CD4-positive, alpha-beta T cell treated with Interleukin-2 at 100 ng/mL for 4 hours (primary cell): ENCODE measurements at regions not wholly inside any gene's neighbourhood (a gene's known extent, or its start where the extent isn't known, plus 50 kb on each side); places are given as distances from the start of the nearest gene placed in this dataset.

ENCODE experiments used
- DNase-seq: peaks from one replicate; pipeline ENCODE4 v3.0.0-alpha.2; 2020; ENCODE audit warnings: low spot score

DNA sequence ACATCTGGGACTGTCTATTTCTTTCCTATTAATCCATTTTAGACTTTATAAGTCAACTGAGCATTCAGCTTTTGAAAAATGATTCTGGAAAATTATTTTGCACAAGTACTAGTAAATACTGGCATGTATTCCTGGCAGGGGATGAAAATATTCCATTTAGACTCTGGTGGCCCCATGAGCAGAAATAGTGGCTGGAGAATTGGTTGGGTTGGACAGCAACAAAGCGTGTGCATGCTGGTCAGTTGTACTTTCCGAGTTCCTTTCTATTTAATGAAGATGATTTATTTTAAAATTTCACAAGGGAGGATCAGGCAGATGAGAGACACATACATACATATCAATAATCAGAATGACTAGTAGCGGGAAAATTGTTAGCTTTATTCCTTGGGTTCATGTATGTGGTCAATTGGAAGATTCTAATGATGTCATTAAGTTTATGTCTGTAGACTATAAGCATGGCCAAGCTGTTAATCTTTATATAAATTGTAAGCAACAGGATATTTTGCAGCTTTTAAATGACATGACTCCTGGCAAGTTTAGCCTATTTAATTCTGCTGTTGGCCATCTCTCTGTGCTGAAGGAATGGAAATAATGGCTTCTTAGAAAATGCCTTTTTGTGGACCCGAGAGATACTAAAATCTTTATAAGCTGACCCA lies 541.6 kb downstream of the SLC4A3 start:
- no peak for DNase-seq

DNA sequence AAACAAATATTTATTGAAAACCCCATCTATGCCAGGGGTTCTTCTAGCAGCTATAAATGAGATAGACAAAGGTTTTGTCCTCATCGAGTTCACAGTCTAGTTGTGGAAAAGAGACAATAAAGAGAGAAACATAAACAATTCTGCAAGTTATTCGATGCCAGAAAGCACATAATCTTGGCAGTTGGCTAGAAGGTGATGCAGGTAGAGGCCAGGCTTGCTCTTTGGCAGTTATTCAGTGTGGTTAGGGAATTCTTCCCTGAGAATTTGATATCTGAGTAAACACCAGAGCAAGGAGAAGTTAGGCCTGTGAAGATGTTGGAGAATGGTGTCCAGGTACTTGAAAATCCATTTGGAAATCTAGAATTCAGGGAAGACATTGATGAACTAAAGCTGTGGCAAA lies 547.4 kb downstream of the SLC4A3 start:
- DNase-seq: no peak

DNA sequence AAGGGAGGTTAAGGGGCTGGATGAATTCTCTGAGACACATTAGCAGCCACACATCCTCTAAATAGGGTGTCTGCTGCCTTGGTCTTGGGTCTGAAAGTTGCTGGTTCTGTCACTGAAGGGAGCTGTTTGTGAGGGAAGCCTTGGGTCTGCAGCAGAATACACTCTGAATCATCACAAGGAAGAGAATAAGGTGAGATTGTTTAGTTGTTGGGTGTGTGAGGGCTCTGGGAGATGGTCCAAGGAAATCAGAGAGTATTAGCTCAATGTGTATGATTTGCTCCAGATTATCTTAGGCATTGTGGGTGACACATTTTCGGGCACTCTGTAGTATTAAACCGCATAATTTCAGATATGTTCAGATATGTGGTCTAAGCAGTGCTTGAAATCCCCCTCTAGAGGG lies 548.5 kb downstream of the SLC4A3 start:
- DNase-seq: no peak

DNA sequence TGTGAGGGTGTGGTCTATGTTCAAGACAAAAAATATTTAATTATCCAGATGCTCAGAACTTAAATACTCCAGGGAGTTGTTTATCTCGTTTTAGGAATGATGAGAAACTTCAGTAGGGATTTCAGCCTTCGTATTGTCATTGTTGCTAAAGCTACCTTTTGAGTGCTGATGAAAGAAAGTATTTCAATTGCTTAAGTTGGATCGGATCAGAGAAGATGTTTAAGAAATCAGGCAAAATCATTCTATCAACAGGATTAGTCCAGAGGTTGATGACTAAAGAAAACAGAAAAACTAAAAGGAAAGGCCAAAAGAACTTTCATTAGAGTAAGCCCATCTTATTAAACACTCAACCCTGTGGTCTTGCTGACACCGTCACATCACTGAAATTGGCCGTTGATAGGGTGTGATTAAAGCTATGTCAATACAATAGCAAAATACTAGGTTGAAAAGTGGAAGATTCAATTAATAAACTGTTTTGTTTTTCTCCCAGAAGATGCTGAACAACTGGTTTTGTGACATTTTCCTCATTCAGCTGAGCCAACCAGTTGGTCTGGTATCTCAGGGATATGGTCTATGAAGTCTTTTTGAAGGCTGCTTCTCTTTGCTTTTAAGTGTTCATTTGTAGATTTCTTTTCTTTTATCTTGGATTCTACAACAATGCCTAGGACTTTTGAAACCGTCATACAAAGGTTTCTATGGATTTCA lies 551.7 kb downstream of the SLC4A3 start:
- no peak for DNase-seq

DNA sequence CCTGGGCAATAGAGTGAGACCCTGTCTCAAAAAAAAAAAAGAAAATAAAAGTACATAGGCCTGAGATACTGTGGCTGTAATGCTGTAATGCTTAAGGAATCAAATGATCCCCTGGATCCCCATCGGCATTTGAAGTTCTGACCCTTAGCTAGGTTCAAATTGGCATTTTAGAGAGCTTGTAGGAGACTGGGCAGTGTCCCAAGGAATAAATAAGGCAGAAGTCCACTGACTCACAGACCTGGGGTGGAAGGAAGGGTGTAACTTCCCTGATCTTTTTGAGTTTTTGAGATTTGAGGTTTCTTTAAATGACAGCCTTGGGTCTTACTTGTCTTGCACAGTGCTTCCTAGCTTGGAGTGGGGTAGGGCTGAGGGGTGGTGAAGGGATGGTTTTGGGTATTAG lies 553.7 kb downstream of the SLC4A3 start:
- no peak for DNase-seq

DNA sequence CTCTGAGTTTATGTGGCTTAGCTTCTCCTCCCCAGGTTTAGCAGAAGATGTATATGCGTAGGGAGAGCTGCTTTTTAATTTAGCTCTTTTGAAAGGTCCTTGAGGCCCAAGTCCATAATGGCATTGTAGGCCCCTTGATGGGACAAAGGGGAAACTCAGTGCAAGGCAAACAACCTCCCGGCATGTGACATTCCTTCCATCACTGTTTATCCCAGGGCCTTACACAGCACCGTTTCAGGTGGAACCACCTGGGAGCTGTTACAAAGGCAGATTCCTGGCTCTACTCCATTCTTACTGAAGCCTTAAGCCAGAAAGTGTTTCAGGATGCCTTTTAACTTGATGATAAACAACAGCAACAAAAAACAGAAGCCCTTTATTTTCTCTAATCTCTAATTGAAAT lies 555.4 kb downstream of the SLC4A3 start:
- no peak for DNase-seq

DNA sequence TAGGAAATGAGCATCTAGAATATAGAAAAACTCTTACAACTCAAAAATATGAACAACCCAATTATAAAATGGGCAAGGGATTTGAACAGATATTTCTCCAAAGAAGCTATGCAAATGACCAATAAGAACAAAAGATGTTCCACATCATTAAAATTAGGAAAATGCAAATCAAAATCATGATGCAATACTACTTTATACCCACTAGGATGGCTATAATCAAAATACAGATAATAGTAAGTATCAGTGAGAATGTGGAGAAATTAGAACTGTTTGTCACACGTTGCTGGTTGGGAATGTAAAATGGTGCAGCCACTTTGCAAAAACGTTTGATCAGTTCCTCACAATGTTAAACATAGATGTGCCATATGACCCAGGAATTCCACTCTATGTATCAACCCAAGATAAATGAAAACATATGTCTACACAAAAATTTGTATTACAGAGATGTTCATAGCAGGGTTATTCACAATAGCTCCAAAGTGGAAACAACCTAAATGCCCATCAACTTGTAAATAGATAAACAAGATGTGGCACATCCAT lies 558.4 kb downstream of the SLC4A3 start:
- no peak for DNase-seq

DNA sequence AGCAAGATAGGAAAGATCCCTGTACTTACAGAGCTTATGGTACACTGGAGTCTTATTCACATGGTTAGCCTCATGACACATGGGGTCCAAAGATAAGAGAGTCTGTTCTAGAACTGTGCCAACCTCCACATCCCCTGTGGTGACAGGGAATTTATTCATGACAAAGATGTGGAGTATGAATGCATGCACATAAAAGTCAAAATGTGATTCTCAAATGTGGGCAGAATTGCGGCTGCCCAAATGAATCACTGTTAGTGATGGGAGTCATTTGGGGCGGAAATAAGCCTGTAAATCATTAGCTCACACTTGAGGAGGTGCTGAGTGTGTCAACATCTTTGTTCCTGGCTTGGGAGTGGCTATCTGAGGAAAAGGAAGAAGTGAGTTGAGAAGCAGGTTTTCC lies 560.6 kb downstream of the SLC4A3 start:
- no peak for DNase-seq

DNA sequence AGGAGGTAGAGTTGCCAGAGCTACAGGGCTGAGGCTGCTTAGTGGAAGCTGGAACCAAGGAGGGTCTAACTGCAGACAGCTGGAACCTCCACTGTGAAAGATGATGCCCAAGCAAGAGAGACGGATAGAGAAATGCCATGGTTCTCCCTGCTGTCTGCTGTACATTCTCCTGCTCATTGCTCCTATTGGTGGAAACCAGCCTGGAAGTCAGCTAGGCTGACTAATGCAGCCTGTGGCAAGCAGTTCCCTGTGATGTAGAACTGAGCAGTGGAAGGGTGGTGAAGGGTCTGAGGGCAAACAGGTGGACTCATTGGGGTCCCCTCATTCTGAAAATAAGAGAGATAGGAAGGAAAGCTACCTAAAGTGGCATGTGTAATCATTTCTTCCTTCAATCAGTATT lies 563.6 kb downstream of the SLC4A3 start:
- DNase-seq: no peak

DNA sequence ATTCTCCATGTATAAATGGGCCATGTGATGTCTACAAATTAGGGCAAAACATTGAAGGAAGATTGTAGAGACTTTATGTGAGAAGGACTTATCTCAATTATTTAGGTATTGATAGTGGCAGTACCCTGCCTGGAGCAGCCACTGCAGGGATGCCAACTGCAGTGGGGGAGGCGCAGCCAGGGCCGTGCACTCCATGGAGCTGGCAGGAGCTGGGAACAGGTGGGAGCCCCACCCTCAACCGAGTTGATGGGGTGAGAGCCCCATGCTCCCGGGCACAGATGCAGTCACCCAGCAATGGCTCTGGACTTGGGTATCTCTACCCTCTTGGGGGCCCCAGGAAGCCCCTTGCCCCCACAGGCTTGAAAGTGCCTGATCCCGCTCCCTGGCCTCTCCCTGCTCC lies 564.3 kb downstream of the SLC4A3 start:
- no peak for DNase-seq

DNA sequence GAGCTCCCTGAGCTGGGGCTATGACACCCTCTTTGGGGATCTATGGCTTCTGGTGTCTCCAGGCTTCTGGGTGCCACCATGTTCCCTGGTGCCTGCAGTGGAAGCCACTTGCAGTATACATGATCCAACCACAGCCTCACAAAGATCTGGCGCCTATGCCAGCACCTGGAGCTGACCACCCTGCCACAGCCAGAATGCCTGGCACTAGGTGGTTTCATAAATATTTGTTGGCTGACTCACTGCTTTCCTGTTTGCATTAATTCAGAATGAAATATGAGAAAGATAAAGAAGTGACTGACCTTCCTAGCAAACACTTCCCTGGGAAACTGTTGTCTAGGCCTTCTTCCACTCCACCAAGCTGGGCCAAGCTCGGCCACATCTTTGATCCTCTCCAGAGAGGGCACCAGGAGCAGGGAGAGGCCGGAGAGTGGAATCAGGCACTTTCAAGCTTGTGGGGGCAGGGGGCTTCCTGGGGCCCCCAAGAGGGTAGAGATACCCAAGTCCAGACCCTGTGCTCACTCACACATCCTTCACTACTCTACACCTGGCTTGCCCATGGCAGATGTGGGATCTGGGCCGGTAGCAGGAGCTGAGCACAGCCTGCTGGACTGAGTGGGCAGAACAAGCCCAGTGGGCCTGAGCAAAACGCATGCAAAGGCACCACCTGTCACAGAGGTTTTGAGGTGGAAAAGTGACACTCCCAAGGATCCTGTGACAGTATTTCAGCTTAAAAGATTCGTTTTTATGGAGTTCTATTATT lies 565.7 kb downstream of the SLC4A3 start:
- DNase-seq: no peak

DNA sequence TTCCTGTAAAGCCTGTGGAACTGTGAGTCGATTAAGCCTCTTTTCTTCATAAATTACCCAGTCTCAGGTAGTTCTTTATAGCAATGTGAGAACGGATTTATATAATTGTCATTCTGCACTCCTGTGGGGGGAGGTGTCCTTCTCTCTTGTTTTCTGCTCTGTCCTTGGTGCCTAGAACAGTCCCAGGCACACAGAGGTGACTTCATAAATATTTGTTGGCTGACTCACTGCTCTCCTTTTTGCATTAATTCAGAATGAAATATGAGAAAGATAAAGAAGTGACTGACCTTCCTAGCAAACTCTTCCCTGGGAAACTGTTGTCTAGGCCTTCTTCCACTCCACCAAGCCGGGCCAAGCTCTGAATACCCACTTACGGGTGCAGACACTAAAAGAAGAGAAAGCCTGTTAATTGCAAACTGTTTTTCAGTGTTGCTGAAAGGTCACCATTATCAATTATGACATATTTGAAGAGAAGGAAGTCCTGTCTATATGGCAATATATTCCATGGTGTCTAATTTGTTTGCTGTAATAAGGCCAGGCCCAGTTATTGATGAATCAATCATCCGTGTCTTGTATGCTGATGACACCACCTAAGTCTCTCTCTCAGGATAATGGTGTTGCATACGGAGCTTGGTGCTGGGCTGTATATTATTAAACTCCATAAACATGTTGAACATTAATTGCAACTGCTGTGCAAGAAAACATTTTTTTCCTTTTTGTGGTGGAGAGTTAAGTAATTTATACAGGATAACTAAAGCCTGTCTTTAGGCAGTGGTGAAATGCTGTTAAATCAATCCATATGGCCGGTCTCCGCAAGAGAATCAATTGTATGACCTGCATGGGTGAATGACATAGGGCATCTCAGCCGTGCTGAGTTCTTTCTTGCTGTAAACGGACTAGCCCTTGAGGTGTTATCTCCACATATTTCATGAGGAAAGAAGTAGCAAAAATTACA lies 567.5 kb downstream of the SLC4A3 start:
- no peak for DNase-seq

DNA sequence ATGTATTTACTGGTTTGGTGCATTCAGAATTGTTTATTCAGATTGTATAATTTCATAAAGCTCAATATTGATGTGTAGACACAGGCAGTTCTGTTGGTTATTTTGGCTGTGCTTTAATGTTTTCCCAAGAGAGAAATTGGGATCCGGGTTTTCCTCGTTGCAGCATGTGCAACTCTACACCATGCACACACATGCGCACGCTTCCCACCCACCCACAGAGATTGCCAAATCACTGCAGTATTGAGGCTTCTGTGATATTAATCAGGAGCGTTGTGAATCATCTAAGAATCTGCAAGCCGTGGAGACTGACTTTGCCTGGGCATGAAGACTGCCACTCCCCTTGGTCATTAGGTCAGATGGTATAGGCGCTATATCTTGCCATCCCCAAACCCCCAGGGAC lies 571.5 kb downstream of the SLC4A3 start:
- no peak for DNase-seq

DNA sequence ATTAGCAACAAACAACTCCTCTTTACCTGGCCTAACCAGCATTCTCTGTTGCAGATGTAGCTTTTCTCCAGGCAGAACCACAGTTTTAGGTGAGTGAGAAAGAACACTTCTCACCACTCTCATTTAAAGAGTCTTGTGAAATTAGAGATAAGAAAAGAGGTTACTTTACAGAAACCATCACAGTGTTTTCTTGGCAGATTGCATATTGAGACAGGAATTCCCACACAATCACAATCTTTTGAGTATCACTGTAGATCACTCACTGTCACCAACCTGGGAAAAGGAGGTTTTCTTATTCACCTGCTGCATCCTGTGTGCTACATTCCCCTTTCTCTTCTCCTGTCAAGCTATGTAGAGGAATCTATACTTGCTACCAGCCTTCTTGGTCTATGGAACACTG lies 574.6 kb downstream of the SLC4A3 start:
- no peak for DNase-seq

DNA sequence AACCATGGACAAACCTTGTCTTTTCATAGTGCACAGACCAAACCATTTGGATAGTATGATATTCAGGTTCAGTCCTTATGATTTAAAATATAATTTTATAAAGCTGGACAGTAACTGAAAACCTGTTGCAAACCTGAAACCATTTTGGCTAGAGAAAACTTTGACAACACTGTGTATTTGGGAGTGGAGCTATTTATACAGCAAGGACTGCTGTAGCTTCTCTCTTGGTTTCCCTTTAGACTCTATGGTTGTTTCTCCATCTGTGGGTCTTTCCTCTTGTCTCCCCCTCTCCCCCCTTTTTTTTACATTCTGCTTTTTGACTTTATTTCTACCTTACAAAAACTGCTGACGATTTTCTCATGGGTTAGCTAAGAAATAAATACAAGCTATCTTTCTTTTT lies 581.7 kb downstream of the SLC4A3 start:
- no peak for DNase-seq

DNA sequence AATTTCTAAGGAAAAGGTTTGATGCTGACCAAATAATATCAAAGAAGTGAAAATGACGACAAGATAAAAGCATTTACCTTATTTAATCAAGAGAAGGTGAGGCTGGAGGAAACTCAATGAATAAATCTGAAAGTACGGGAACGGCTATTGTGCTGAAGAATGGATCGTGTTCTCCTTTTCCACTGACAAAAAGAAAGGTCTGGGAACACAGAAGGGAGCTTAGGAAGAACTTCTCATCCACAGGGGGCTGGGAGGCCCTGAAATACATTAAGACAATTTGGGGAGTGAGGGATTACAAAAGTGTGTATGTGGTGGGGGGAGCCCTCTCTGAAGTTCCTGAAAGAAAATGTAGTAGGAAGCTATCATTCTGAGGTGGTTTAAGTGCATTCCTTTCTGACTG lies 582.3 kb downstream of the SLC4A3 start:
- DNase-seq: no peak

DNA sequence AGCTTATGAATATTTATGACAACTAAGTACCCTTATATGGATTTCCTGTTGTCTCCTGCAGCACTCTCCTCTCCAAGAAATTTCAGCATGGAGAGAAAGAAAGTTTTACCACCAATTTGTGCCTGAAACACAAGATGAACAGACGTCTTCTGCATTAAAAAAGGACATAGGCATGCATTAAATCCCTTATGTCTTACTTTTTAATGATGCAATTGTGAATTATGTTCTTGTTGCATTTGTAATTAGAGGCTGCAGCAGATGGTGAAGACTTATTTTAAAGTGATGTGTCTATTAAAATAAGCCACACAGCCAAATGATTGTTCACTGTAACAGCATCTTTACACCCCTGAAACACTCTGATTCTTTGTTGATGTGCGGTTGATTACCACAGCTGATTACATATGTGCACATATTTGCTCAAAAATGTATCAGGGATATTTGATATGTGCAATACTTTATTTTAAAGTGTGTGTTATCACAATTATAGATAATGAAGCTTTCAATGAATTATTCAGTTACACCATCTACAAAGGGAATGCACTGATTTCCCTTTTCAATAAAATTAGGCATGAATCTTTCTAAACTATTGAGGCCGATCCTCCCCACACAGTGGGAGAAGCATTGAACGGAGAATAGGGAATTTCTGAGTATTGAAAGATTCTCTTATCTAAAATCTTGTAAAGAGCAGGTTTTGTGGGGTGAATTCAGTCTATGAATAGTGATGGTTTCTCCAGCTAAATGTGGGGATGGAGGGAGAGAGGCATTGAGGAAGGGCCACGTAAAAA lies 585.1 kb downstream of the SLC4A3 start:
- DNase-seq: no peak

DNA sequence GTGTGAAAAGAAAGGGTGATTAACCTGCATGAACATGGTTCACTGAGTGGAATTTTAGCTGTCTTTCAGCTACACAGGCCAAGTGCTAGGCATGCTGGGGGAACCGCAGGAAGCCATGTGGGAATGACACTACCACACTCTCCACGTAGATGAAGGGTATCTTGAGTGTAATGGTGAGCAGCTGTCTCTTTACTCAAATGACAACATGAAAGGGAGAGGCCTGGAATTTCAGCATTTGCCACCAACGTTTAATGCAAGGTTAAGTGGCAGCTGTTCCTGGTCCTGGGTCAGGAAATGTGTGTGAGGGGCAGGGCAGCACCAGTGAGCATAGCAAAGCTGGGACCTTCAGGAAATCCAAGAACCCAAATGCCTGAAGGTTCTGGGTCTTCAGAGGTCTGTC lies 588.4 kb downstream of the SLC4A3 start:
- DNase-seq: no peak

DNA sequence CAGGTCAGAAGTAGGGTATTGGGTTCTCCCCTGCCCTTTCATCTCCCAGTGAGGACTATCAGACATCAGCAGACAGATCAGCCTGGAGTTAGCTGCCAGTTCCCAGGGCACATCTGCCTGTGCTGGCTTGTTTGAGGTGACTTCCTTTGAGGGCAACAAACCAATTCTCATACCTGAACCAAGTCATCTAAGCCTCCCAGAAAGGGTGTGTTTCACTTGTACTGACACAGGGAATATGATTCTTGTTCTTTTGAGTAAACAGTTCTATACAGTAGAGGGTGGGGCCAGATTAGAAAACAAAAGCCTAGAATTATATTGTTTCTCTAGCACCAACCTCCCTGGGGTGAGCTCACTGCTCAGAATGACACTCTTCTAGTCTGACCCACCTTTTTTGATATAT lies 591.9 kb downstream of the SLC4A3 start:
- no peak for DNase-seq

DNA sequence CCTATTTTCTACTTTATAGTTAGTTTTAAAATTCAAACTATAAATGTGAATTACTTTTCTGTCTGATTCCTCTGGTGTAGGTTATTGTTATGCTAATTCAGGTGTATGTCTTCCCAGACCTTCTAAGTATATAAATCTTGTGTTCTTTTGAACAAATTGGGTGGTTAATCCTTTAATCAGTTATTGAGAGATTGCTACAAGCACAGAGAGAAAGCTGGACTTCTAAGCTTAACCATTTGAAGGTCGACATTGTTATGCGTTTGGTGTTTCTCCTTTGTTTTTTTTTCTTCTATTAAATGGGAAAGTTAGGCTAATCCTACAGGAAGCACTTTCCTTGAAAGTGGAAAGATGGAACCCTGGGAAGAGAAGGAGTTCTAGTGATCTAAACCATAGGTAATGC lies 592.6 kb downstream of the SLC4A3 start:
- no peak for DNase-seq

DNA sequence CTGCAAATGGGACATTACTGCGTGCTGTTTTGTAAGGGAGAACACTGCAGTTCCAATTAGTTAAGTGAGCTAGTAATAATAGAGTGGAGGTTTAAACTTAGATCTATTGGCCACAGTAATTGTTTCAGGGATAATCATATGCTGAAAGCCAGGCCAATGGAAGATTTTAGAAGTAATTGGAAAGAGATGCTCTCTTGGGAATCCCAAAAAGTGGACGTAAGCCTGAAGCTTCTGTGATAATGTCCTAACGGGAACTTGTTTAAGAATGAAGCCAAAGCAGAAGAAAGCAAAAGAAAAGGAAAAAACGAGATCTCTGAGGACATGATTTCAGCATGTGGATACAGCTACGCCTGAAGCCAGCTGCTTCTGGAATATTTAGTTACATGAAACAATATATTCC lies 594.6 kb downstream of the SLC4A3 start:
- no peak for DNase-seq
